Mesenchymal stem cell (in vitro differentiated cells and primary cell): ENCODE measurements at regions not wholly inside any gene's neighbourhood (a gene's known extent, or its start where the extent isn't known, plus 50 kb on each side); places are given as distances from the start of the nearest gene placed in this dataset.

Source experiments
- DNase-seq: peaks from one replicate; pipeline ENCODE4 v3.0.0-alpha.2; 2013
- H2AFZ ChIP-seq: one replicate; pipeline ENCODE4 v1.6.1; 2013; ENCODE audit warnings: low read depth, mild to moderate bottlenecking, control low read depth, inconsistent platforms, low read length, moderate library complexity
- H2AK5ac ChIP-seq: 2 replicates; pipeline ENCODE4 v1.6.1; 2013; ENCODE audit warnings: low read length, moderate library complexity, mild to moderate bottlenecking, inconsistent platforms; ENCODE audit not compliant: severe bottlenecking
- H2BK120ac ChIP-seq: one replicate; pipeline ENCODE4 v1.6.1; 2013; ENCODE audit warnings: low read depth, mild to moderate bottlenecking, inconsistent platforms, low read length, moderate library complexity
- H2BK12ac ChIP-seq, 2 experiments: one replicate each; pipeline ENCODE4 v1.6.1; 2013; ENCODE audit warnings: inconsistent platforms in 2 of 2, low read length in 2 of 2, mild to moderate bottlenecking in 2 of 2, moderate library complexity in 2 of 2, control low read depth in 1 of 2
- H2BK15ac ChIP-seq: one replicate; pipeline ENCODE4 v1.6.1; 2013; ENCODE audit warnings: mild to moderate bottlenecking, low read depth, inconsistent platforms; ENCODE audit not compliant: poor library complexity, severe bottlenecking
- H2BK5ac ChIP-seq: 2 replicates; pipeline ENCODE4 v1.6.1; 2013; ENCODE audit warnings: low read depth, mild to moderate bottlenecking, low read length, control low read depth, inconsistent platforms; ENCODE audit not compliant: poor library complexity, severe bottlenecking
- H3K14ac ChIP-seq, 2 experiments: one replicate each; pipeline ENCODE4 v1.6.1; 2013; ENCODE audit warnings: inconsistent platforms in 2 of 2, low read length in 2 of 2, control low read depth in 1 of 2, mild to moderate bottlenecking in 1 of 2, moderate library complexity in 1 of 2
- H3K18ac ChIP-seq, 2 experiments: one replicate each; pipeline ENCODE4 v1.6.1; 2013; ENCODE audit warnings: inconsistent platforms in 2 of 2, low read length in 2 of 2, control low read depth in 1 of 2, low read depth in 1 of 2, mild to moderate bottlenecking in 1 of 2
- H3K23ac ChIP-seq, 2 experiments: one replicate each; pipeline ENCODE4 v1.6.1; 2013; ENCODE audit warnings: inconsistent platforms in 2 of 2, low read length in 2 of 2, mild to moderate bottlenecking in 2 of 2, moderate library complexity in 2 of 2, control low read depth in 1 of 2
- H3K27ac ChIP-seq: 2 replicates; pipeline ENCODE4 v1.5.1; 2013; ENCODE audit warnings: mild to moderate bottlenecking, moderate library complexity, low read length, control low read depth, inconsistent platforms; ENCODE audit not compliant: poor library complexity, severe bottlenecking
- H3K27me3 ChIP-seq, 2 experiments: 2 replicates each; pipeline versions ENCODE4 v1.6.1 to v1.7.0; 2013; ENCODE audit warnings: low read length in 2 of 2, mild to moderate bottlenecking in 2 of 2, moderate library complexity in 2 of 2, control low read depth in 1 of 2, inconsistent platforms in 1 of 2; ENCODE audit not compliant: control insufficient read depth in 1 of 2, insufficient read depth in 1 of 2
- H3K36me3 ChIP-seq, 2 experiments: 2 replicates each; pipeline versions ENCODE4 v1.6.1 to v1.7.0; 2013; ENCODE audit warnings: low read length in 2 of 2, control low read depth in 1 of 2, inconsistent platforms in 1 of 2, low read depth in 1 of 2, mild to moderate bottlenecking in 1 of 2; ENCODE audit not compliant: insufficient read depth in 2 of 2, control insufficient read depth in 1 of 2
- H3K4ac ChIP-seq, 2 experiments: one replicate each; pipeline ENCODE4 v1.6.1; 2013; ENCODE audit warnings: inconsistent platforms in 2 of 2, low read length in 2 of 2, mild to moderate bottlenecking in 2 of 2, moderate library complexity in 2 of 2, control low read depth in 1 of 2, low read depth in 1 of 2
- H3K4me1 ChIP-seq: 2 replicates; pipeline ENCODE4 v1.6.1; 2013; ENCODE audit warnings: low read depth, low read length, control low read depth; ENCODE audit not compliant: control insufficient read depth, insufficient read depth
- H3K4me2 ChIP-seq: 2 replicates; pipeline ENCODE4 v1.6.1; 2013; ENCODE audit warnings: low read length, mild to moderate bottlenecking, inconsistent platforms; ENCODE audit not compliant: poor library complexity, severe bottlenecking
- H3K4me3 ChIP-seq, 2 experiments: 2 replicates each; pipeline versions ENCODE4 v1.5.1 to v1.7.0; 2013; ENCODE audit warnings: low read length in 2 of 2, mild to moderate bottlenecking in 2 of 2, control low read depth in 1 of 2, low read depth in 1 of 2; ENCODE audit not compliant: insufficient read depth in 1 of 2
- H3K79me1 ChIP-seq: replicated peaks from 2 replicates; pipeline ENCODE4 v1.6.1; 2013; ENCODE audit warnings: mild to moderate bottlenecking, control low read depth, low read length, inconsistent platforms; ENCODE audit not compliant: poor library complexity, severe bottlenecking
- H3K9ac ChIP-seq: 2 replicates; pipeline ENCODE4 v1.7.0; 2013; ENCODE audit warnings: mild to moderate bottlenecking, low read length, moderate library complexity
- H3K9me3 ChIP-seq: 2 replicates; pipeline ENCODE4 v1.7.0; 2013; ENCODE audit warnings: mild to moderate bottlenecking, low read length; ENCODE audit not compliant: control insufficient read depth
- H4K8ac ChIP-seq: one replicate; pipeline ENCODE4 v1.6.1; 2013; ENCODE audit warnings: inconsistent platforms, mild to moderate bottlenecking, low read length, moderate library complexity
- H4K91ac ChIP-seq: one replicate; pipeline ENCODE4 v1.6.1; 2013; ENCODE audit warnings: mild to moderate bottlenecking, low read length, inconsistent platforms
- WGBS: methylation state at CpG from one replicate; pipeline ENCODE4 v1.1.7; 2013; ENCODE audit warnings: mixed read lengths; 5-methylcytosine and 5-hydroxymethylcytosine counted together

GRCh38 chr11:19631712-19632498, 80.7 kb upstream of the NAV2 start:
- Histone ChIP-seq H3K9me3 (no peaks in the 10 kb centered on the region), H2BK5ac (no peak overlapping the region), H3K4ac (no peak overlapping the region), H3K27me3 (no peaks in the 10 kb centered on the region), H3K23ac (no peak overlapping the region), H3K14ac (no peak overlapping the region), H2AK5ac (no peak overlapping the region), H4K8ac (no peak overlapping the region), H4K91ac (no peak overlapping the region), H2AFZ (no peak overlapping the region), H3K36me3 (no peaks in the 10 kb centered on the region), H2BK120ac (no peak overlapping the region), H3K4me3 (peak overlapping the region in 1 of 2 experiments; percentile 50), H3K27ac (no peak overlapping the region), H3K18ac (peak overlapping the region in 1 of 2 experiments; percentile 1), H3K4me2 (no peak overlapping the region), H2BK15ac (no peak overlapping the region), H2BK12ac (no peak overlapping the region), H3K79me1 (no peaks in the 10 kb centered on the region), H3K9ac (peak overlapping the region; percentile 68), H3K4me1 (peaks cover 11% of the 10 kb centered on the region)
- DNase-seq: no peak
- WGBS: 91% methylated on average over 7 of the region's 9 CpGs

- H3K4ac ChIP-seq: no peak overlapping the region
- H2BK120ac ChIP-seq: no peak overlapping the region
- DNase-seq: no peak
- H2BK15ac ChIP-seq: no peak overlapping the region
- no peak overlapping the region for H3K14ac ChIP-seq
- no peaks in the 10 kb centered on the region for H3K79me1 ChIP-seq
- H3K27ac ChIP-seq: no peak overlapping the region
- H3K9me3 ChIP-seq: peaks cover 3% of the 10 kb centered on the region
- H3K4me3 ChIP-seq: peak overlapping the region in 1 of 2 experiments; percentile 11
- H3K9ac ChIP-seq: peak overlapping the region; percentile 28
- H3K36me3 ChIP-seq: no peaks in the 10 kb centered on the region
- 85% methylated on average over 5 of the region's 5 CpGs for WGBS
- no peak overlapping the region for H3K18ac ChIP-seq
- peaks cover 4% of the 10 kb centered on the region for H3K4me1 ChIP-seq
- H3K4me2 ChIP-seq: no peak overlapping the region
- no peak overlapping the region for H4K8ac ChIP-seq
- no peak overlapping the region for H3K23ac ChIP-seq
- no peak overlapping the region for H2BK12ac ChIP-seq
- no peak overlapping the region for H2AK5ac ChIP-seq
- H2BK5ac ChIP-seq: no peak overlapping the region
- no peaks in the 10 kb centered on the region for H3K27me3 ChIP-seq
- no peak overlapping the region for H2AFZ ChIP-seq
- no peak overlapping the region for H4K91ac ChIP-seq
Observed at GRCh38 chr11:19628018-19628417, 84.6 kb upstream of the NAV2 start.

GRCh38 chr11:19627566-19627965, 85.1 kb upstream of the NAV2 start:
- no peak overlapping the region for H3K9ac ChIP-seq
- H3K9me3 ChIP-seq: peaks cover 3% of the 10 kb centered on the region
- no peak overlapping the region for H2AFZ ChIP-seq
- no peak overlapping the region for H3K23ac ChIP-seq
- H2BK15ac ChIP-seq: no peak overlapping the region
- no peaks in the 10 kb centered on the region for H3K27me3 ChIP-seq
- no peaks in the 10 kb centered on the region for H3K36me3 ChIP-seq
- H2BK120ac ChIP-seq: no peak overlapping the region
- H3K4me1 ChIP-seq: peaks cover 1% of the 10 kb centered on the region
- no peak overlapping the region for H3K18ac ChIP-seq
- WGBS: 71% methylated on average over 2 of the region's 4 CpGs
- H3K4me2 ChIP-seq: no peak overlapping the region
- no peaks in the 10 kb centered on the region for H3K79me1 ChIP-seq
- no peak overlapping the region for H4K8ac ChIP-seq
- no peak overlapping the region for H3K14ac ChIP-seq
- H4K91ac ChIP-seq: no peak overlapping the region
- H3K4me3 ChIP-seq: no peak overlapping the region
- H2AK5ac ChIP-seq: no peak overlapping the region
- no peak for DNase-seq
- no peak overlapping the region for H2BK5ac ChIP-seq
- H2BK12ac ChIP-seq: no peak overlapping the region
- H3K27ac ChIP-seq: no peak overlapping the region
- no peak overlapping the region for H3K4ac ChIP-seq

- Histone ChIP-seq H4K8ac (no peak overlapping the region), H2BK12ac (no peak overlapping the region), H3K9ac (no peak overlapping the region), H3K4me2 (no peak overlapping the region), H4K91ac (no peak overlapping the region), H3K18ac (no peak overlapping the region), H3K27ac (no peak overlapping the region), H3K4me3 (no peak overlapping the region), H3K36me3 (no peaks in the 10 kb centered on the region), H3K27me3 (no peaks in the 10 kb centered on the region), H2AK5ac (no peak overlapping the region), H3K4me1 (peaks cover 1% of the 10 kb centered on the region), H3K9me3 (peaks cover 3% of the 10 kb centered on the region), H3K14ac (no peak overlapping the region), H3K4ac (no peak overlapping the region), H3K79me1 (no peaks in the 10 kb centered on the region), H3K23ac (no peak overlapping the region), H2AFZ (no peak overlapping the region), H2BK5ac (no peak overlapping the region), H2BK15ac (no peak overlapping the region), H2BK120ac (no peak overlapping the region)
- DNase-seq: no peak
- WGBS: no CpG with 5 or more reads among the region's 1 CpG
Observed at GRCh38 chr11:19625438-19625837, 87.2 kb upstream of the NAV2 start.
